Ovary (tissue), 3 donors: ENCODE measurements at regions not wholly inside any gene's neighbourhood (a gene's known extent, or its start where the extent isn't known, plus 50 kb on each side); places are given as distances from the start of the nearest gene placed in this dataset.

Experiments
- CTCF ChIP-seq, 3 donors: fragments of 450-650 bp in 2 of 3; fragments of 200-600 bp in 1 of 3; IDR thresholded peaks; one replicate each; pipeline versions ENCODE4 v1.5.1 to v1.8.0; 2016 to 2022; ENCODE audit warnings: antibody characterized with exemption in 3 of 3, mild to moderate bottlenecking in 1 of 3
- POLR2A ChIP-seq: fragments of 450-650 bp; IDR thresholded peaks from one replicate; pipeline ENCODE4 v1.6.1; 2017; ENCODE audit warnings: antibody characterized with exemption, mild to moderate bottlenecking, moderate library complexity
- donor health status: DM: no; HTN: no; CAD: no.

- TF ChIP-seq POLR2A (no peak), CTCF (IDR thresholded peaks at IDR 0.05) (no peak)
Observed at GRCh38 chr10:3534433-3534832, 250.6 kb downstream of the KLF6 start.
